Keratinocyte (primary cell): ENCODE measurements at regions not wholly inside any gene's neighbourhood (a gene's known extent, or its start where the extent isn't known, plus 50 kb on each side); places are given as distances from the start of the nearest gene placed in this dataset.

ENCODE experiments used
- DNase-seq: peaks from one replicate; pipeline ENCODE4 v3.0.0-alpha.2; 2011; ENCODE audit warnings: low read depth, missing footprints, low spot score
- FAIRE-seq: peaks from 2 replicates; lab custom pipeline; 2011; peaks lifted over from hg19 to GRCh38; lab: Jason Lieb, UNC
- H2AFZ ChIP-seq: 2 replicates; pipeline ENCODE4 v1.6.0; 2012; ENCODE audit warnings: low read length, control low read depth, inconsistent platforms; ENCODE audit not compliant: control insufficient read depth
- H3K27ac ChIP-seq: 2 replicates; pipeline ENCODE4 v1.5.1; 2011; ENCODE audit warnings: low read length; ENCODE audit not compliant: control insufficient read depth, insufficient read depth
- H3K27me3 ChIP-seq: 3 replicates; pipeline ENCODE4 v1.6.0; 2011; ENCODE audit warnings: low read length; ENCODE audit not compliant: control insufficient read depth, insufficient read depth; ENCODE audit errors: extremely low read depth
- H3K36me3 ChIP-seq, 2 experiments: 2 replicates in 1 of 2; 3 replicates in 1 of 2; pipeline ENCODE4 v1.5.1; 2011; ENCODE audit warnings: low read length in 2 of 2, mild to moderate bottlenecking in 1 of 2; ENCODE audit not compliant: control insufficient read depth in 2 of 2, insufficient read depth in 2 of 2; ENCODE audit errors: extremely low read depth in 1 of 2
- H3K4me1 ChIP-seq: 3 replicates; pipeline ENCODE4 v1.5.1; 2011; ENCODE audit warnings: low read length; ENCODE audit not compliant: control insufficient read depth, insufficient read depth; ENCODE audit errors: extremely low read depth
- H3K4me2 ChIP-seq: 3 replicates; pipeline ENCODE4 v1.6.0; 2011; ENCODE audit warnings: low read depth, low read length; ENCODE audit not compliant: control insufficient read depth, insufficient read depth; ENCODE audit errors: extremely low read depth
- H3K4me3 ChIP-seq, 3 experiments: fragments of 200-600 bp in 1 of 3; sonication (generic) in 1 of 3; 2 replicates in 2 of 3; 3 replicates in 1 of 3; pipeline ENCODE4 v1.5.1; 2011 to 2016; ENCODE audit warnings: low read length in 3 of 3, mild to moderate bottlenecking in 3 of 3, control low read depth in 2 of 3, inconsistent platforms in 1 of 3, low read depth in 1 of 3, mixed read lengths in 1 of 3, mixed run types in 1 of 3, moderate library complexity in 1 of 3; ENCODE audit not compliant: control insufficient read depth in 2 of 3, insufficient read depth in 2 of 3; ENCODE audit errors: extremely low read depth in 1 of 3
- H3K79me2 ChIP-seq: 2 replicates; pipeline ENCODE4 v1.6.0; 2012; ENCODE audit warnings: low read length; ENCODE audit not compliant: control insufficient read depth, insufficient read depth
- H3K9ac ChIP-seq: 3 replicates; pipeline ENCODE4 v1.6.0; 2011; ENCODE audit warnings: low read length; ENCODE audit not compliant: control insufficient read depth, insufficient read depth; ENCODE audit errors: extremely low read depth
- H3K9me1 ChIP-seq: 3 replicates; pipeline ENCODE4 v1.6.0; 2011; ENCODE audit warnings: low read length; ENCODE audit not compliant: control insufficient read depth, insufficient read depth; ENCODE audit errors: extremely low read depth
- H3K9me3 ChIP-seq: 2 replicates; pipeline ENCODE4 v1.5.1; 2012; ENCODE audit warnings: low read depth, low read length; ENCODE audit not compliant: control insufficient read depth
- H4K20me1 ChIP-seq: 3 replicates; pipeline ENCODE4 v1.6.0; 2011; ENCODE audit warnings: low read length; ENCODE audit not compliant: control insufficient read depth, insufficient read depth; ENCODE audit errors: extremely low read depth
- EZH2 ChIP-seq: IDR thresholded peaks from one replicate; pipeline ENCODE4 v1.6.1; 2012; ENCODE audit warnings: inconsistent platforms, mild to moderate bottlenecking, low read length, moderate library complexity
- dilution Hi-C: fragments of 300-500 bp; cut with MboI; formaldehyde crosslinking; loops from one replicate; pipeline ENCODE4 v1.7.0; 2020; ENCODE audit warnings: low sequenced_read_pairs; ENCODE audit not compliant: extremely low pct_ligation_motif_present
- TF ChIP-seq, protein P1 (sequence below), 3 experiments: IDR thresholded peaks in 1 of 3; conservative IDR thresholded peaks in 1 of 3; optimal IDR thresholded peaks in 1 of 3; 2 replicates in 2 of 3; 3 replicates in 1 of 3; pipeline versions ENCODE3 to v1.5.1; 2011; ENCODE audit warnings: low read length in 3 of 3, mild to moderate bottlenecking in 3 of 3, moderate library complexity in 2 of 3, control low read depth in 1 of 3, inconsistent platforms in 1 of 3; ENCODE audit not compliant: insufficient read depth in 2 of 3; ENCODE audit errors: extremely low read depth in 1 of 3

DNA sequence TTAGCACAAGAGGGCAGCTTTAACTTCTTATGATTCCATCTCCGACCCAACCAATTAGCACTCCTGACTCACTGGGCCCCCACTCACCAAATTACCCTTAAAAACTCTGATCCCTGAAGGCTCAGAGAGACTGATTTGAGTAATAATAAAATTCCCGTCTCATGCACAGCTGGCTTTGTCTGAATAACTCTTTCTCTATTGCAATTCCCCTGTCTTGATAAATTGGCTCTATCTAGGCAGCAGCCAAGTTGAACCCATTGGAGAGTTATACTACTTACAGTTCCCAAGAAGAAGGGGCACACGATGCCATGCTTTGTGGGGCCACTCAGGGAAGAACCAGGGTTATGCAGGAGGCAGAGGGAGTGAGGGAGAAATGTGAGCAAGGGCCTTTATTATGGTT, 632.8 kb downstream of the TSN start:
- H3K79me2 ChIP-seq: no peaks in the 10 kb centered on the region
- H3K36me3 ChIP-seq: no peaks in the 10 kb centered on the region
- TF ChIP-seq, protein P1, sequence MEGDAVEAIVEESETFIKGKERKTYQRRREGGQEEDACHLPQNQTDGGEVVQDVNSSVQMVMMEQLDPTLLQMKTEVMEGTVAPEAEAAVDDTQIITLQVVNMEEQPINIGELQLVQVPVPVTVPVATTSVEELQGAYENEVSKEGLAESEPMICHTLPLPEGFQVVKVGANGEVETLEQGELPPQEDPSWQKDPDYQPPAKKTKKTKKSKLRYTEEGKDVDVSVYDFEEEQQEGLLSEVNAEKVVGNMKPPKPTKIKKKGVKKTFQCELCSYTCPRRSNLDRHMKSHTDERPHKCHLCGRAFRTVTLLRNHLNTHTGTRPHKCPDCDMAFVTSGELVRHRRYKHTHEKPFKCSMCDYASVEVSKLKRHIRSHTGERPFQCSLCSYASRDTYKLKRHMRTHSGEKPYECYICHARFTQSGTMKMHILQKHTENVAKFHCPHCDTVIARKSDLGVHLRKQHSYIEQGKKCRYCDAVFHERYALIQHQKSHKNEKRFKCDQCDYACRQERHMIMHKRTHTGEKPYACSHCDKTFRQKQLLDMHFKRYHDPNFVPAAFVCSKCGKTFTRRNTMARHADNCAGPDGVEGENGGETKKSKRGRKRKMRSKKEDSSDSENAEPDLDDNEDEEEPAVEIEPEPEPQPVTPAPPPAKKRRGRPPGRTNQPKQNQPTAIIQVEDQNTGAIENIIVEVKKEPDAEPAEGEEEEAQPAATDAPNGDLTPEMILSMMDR (optimal IDR thresholded peaks at IDR 0.05 in 1 of 3, IDR thresholded peaks at IDR 0.05 in 1 of 3, conservative IDR thresholded peaks at IDR 0.05 in 1 of 3; ENCODE audit: extremely low read depth in 1 of 3, insufficient read depth in 2 of 3, low read length in 3 of 3): no peak
- TF ChIP-seq EZH2: no peak
- no peak overlapping the region for H3K4me2 ChIP-seq
- no peaks in the 10 kb centered on the region for H4K20me1 ChIP-seq
- no peak for DNase-seq
- no peaks in the 10 kb centered on the region for H3K9me3 ChIP-seq
- dilution Hi-C loops: no loop called here
- H3K27me3 ChIP-seq: no peaks in the 10 kb centered on the region
- H3K4me3 ChIP-seq: no peak overlapping the region
- no peak for FAIRE-seq
- no peak overlapping the region for H3K9ac ChIP-seq
- no peaks in the 10 kb centered on the region for H3K4me1 ChIP-seq
- no peak overlapping the region for H3K27ac ChIP-seq
- H2AFZ ChIP-seq: no peak overlapping the region
- H3K9me1 ChIP-seq: no peaks in the 10 kb centered on the region

DNA sequence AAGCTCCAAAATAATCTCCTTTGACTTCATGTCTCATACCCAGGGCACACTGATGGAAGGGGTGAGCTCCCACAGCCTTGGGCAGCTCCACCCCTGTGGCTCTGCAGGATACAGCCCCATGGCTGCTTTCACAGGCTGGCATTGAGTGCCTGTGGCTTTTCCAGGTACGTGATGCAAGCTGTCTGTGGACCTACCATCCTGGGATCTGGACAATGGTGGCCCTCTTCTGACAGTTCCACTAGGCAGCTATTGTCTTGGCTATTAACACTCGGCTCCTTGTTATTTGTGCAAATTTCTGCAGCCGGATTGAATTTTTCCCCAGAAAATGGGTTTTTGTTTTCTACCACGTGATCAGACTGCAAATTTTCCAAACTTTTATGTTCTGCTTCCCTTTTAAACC, 634.2 kb downstream of the TSN start:
- H3K79me2 ChIP-seq: no peaks in the 10 kb centered on the region
- no peaks in the 10 kb centered on the region for H4K20me1 ChIP-seq
- H3K9me1 ChIP-seq: no peaks in the 10 kb centered on the region
- no peak overlapping the region for H3K27ac ChIP-seq
- TF ChIP-seq, protein P1 (optimal IDR thresholded peaks at IDR 0.05 in 1 of 3, IDR thresholded peaks at IDR 0.05 in 1 of 3, conservative IDR thresholded peaks at IDR 0.05 in 1 of 3; ENCODE audit: extremely low read depth in 1 of 3, insufficient read depth in 2 of 3, low read length in 3 of 3): no peak
- TF ChIP-seq EZH2: no peak
- no peaks in the 10 kb centered on the region for H3K9me3 ChIP-seq
- H3K36me3 ChIP-seq: no peaks in the 10 kb centered on the region
- no peak overlapping the region for H2AFZ ChIP-seq
- H3K4me2 ChIP-seq: no peak overlapping the region
- H3K27me3 ChIP-seq: no peaks in the 10 kb centered on the region
- no peaks in the 10 kb centered on the region for H3K4me1 ChIP-seq
- H3K9ac ChIP-seq: no peak overlapping the region
- dilution Hi-C loops: no loop called here
- H3K4me3 ChIP-seq: no peak overlapping the region
- DNase-seq (no peak), FAIRE-seq (no peak)
